GM18498 (cell line): ENCODE measurements at regions not wholly inside any gene's neighbourhood (a gene's known extent, or its start where the extent isn't known, plus 50 kb on each side); places are given as distances from the start of the nearest gene placed in this dataset.

Experiments
- ATAC-seq: cut with Tn5 transposase; IDR thresholded peaks from one replicate; pipeline ENCODE4 v1.9.1; 2021; ENCODE audit warnings: mild to moderate bottlenecking, moderate library complexity; ENCODE audit not compliant: unreplicated experiment

DNA sequence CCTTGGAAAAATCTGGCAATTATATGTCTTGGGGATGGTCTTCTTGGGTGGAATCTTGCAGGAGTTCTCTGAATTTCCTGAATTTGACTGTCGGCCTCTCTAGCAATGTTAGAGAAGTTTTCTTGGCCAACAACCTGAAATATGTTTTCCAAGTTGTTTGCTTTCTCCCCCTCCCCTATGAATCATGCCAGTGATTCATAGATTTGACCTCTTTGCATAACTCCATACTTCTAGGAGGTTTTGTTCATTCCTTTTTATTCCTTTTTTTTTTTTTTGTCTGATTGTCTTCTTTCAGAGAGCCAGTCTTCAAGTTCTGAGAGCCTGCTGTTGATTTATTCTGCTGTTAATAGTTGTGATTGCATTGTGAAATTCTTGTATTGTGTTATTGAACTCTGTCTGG lies 56.7 kb upstream of the SLC44A1 start:
- no peak for ATAC-seq

DNA sequence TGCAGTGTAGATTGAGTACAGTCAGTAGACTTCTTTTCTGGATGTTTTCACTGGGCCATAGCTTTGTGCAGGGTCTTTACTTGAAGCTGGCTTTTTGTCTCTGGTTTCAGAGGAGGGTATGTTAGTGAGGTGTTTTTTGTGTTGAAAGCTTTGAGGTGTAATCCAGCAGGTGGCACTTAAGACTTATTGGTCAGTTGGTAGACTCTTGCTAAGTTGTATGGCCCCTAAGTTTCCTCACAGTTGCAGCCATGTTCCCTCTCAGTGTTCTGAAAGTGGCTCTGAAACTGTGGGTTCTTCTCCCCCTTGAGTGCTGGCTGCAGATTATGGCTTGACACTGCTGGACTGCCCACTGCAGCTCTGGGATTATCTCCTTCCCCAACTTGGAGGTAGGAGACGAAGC lies 55.7 kb upstream of the SLC44A1 start:
- no peak for ATAC-seq

DNA sequence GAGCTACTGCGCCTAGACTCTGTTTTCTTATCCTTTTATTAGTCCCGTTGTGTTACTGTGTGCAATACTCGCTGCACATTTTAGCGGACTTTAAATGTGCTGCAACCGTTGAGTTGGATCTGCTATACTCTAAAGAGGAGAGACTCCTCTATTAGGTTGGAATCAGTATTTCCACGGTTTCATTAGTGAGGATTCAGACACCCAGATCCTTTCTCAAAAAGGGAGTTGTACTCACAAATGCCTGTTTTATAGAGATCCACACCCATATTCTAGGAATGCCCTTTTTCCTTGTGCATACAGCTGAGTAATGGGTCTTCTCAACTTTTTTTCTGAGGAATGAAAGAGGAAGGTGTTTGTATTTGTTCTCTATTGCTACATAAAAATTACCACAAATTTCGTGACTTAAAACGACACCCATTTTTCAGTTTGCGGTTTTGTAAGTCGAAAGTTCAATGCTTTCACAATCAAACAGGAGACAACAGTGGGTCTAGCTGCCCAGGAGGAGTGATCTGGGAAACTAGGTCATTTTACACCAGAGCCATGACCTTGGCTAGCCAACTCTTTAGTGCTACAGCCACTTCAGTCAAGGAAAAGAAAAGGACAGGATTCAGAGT lies 52.8 kb upstream of the SLC44A1 start:
- peak; percentile 87 for ATAC-seq

DNA sequence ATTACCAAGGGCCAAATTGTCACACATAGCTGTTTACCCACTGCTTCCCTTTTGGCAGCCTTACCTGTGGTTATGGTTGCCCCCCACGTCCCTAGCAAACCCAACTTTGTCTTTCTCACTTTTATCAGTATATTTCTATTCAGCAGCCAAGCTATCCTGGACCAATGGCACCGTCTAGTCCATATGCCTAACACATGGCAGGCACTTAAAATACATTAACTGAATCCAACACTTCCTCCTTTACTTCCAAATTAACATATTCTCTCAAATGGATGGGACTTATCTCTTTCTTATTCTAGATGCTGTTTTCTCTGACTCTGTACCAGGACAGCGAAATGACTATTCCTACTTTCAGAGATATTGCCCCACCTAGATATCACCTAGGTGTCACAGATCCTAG lies 50.9 kb upstream of the SLC44A1 start:
- no peak for ATAC-seq

DNA sequence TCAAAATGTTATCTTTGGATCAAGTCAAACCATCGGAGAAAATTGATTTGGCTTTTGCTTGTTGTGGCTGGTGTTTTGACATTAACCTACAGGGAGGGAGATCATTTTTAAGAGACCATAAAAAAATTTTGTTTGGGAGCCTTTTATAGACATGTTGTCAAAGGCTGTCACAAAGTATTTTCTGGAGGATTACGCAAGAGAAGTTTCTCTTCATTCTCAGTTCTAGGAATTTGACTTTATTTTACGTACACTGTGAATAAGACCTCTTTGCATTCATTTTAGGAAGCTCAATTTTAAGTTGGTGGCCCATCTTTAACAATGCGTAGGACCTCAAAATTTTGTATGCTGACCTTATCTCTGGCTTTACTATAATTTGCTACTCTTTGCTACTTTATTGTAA lies 50.2 kb upstream of the SLC44A1 start:
- ATAC-seq: no peak
